DOHH2 (cell line): ENCODE measurements at regions not wholly inside any gene's neighbourhood (a gene's known extent, or its start where the extent isn't known, plus 50 kb on each side); places are given as distances from the start of the nearest gene placed in this dataset.

Experiments used
- CTCF ChIP-seq: fragments of 200-600 bp; sonication (generic); IDR thresholded peaks from one replicate; pipeline ENCODE4 v1.5.1; 2014; ENCODE audit warnings: antibody characterized with exemption, mild to moderate bottlenecking, low read depth, low read length; ENCODE audit not compliant: poor library complexity, severe bottlenecking
- EZH2phosphoT487 ChIP-seq: fragments of 200-600 bp; sonication (generic); IDR thresholded peaks from 2 replicates; pipeline ENCODE4 v1.6.1; 2017; ENCODE audit warnings: borderline replicate concordance, mild to moderate bottlenecking, antibody characterized with exemption, low read length, moderate library complexity, mixed read lengths

DNA sequence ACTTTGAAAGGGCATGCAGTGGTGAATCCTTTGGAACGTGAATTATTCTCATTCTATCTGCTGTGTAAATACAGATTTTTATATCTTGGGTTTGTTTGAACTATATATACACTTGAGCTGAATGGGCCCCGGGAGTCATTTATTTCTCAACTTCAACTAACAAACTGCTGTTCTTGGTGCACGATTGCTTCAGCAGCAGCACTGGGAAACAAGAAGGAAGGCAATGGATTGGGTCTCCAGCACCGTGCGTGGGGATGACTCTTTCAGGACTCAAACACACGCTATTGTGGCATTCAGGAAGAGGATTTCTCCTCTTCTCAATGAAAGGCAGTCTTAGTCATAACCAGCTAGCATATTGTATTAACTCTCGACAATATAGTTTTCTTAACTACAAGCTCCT, 226.0 kb upstream of the NFE2L3 start:
- no peak for TF ChIP-seq CTCF
- TF ChIP-seq EZH2phosphoT487, result no peak
